GM21367 (cell line): ENCODE measurements at regions not wholly inside any gene's neighbourhood (a gene's known extent, or its start where the extent isn't known, plus 50 kb on each side); places are given as distances from the start of the nearest gene placed in this dataset.

Experiments
- ATAC-seq: cut with Tn5 transposase; IDR thresholded peaks from one replicate; pipeline ENCODE4 v1.9.1; 2021; ENCODE audit not compliant: unreplicated experiment

GRCh38 chr4:26067035-26067434, 153.0 kb downstream of the SMIM20 start:
- ATAC-seq: no peak

DNA sequence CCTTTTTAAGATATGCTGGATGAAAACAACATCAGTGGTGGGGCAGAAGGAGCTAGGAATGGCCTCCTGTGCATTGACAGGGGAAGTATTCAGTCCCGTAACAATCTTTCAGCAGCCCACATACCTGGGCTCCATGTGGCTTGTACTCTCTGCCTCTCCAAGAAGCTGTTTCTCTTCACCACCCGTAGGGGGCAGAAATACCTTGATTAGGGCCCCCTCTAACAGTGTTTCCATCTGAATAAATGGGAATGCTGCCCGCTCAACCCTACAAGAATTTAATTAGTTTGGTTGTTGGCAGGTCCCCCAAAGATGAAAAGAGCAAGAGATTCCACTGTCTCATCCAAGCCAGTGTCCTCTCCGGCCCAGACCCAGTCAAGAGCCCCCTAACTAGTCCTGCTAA, 155.2 kb downstream of the SMIM20 start:
- peak; percentile 65 for ATAC-seq

DNA sequence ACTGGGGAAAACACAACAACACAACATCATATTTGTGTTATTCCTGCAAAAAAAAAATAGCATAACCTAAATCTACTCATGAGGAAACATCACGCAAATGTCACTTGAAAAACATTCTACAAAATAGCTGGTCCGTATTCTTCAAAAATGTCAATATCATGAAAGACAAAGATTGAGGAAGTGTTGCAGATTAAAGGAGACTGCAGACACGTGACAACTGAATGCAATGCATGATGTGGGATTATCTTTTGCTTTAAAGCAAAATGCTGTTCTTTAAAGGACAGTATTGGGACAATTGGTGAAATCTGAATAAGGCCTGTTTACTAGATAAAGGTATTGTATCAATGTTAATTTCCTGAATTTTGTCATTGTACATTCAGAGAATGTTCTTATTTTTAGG, 157.7 kb downstream of the SMIM20 start:
- no peak for ATAC-seq

- no peak for ATAC-seq
Measured at GRCh38 chr4:26073886-26074560, 160.0 kb downstream of the SMIM20 start.

DNA sequence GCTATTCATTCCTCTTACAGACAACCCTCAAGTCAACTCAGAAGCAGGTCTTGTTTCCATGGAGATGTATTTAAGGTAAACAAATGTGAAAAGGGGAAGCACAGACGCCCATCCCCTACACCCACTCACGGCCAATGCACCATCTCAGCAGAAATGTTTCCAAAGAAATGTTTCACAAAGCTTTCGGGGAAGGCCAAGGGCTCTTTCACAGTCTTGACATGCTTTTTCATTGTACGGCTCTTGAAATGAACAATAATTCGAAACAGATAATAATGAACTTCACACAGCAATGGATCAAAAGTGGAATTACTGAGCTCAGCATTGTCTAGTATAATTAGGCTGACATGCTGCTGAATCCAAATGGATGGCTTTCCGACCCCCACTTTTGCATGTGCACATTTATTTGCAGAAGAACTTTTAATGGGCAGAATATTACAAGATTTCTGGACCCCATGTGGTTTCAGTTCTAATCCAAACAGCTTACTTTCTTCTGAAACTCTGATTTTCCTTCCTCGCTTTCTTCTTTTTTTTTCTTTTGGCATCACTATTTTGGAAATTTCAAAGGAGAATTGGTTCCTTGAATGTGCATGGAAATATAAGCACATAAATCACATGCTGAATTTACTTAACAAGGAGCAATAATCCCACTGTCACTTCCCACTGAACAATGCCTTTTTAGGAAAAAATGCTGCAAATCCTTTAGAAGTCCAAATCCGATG, 160.9 kb downstream of the SMIM20 start:
- ATAC-seq: peak; percentile 67

- peak; percentile 2 for ATAC-seq
Measured at GRCh38 chr4:26075583-26075982, 161.6 kb downstream of the SMIM20 start.

DNA sequence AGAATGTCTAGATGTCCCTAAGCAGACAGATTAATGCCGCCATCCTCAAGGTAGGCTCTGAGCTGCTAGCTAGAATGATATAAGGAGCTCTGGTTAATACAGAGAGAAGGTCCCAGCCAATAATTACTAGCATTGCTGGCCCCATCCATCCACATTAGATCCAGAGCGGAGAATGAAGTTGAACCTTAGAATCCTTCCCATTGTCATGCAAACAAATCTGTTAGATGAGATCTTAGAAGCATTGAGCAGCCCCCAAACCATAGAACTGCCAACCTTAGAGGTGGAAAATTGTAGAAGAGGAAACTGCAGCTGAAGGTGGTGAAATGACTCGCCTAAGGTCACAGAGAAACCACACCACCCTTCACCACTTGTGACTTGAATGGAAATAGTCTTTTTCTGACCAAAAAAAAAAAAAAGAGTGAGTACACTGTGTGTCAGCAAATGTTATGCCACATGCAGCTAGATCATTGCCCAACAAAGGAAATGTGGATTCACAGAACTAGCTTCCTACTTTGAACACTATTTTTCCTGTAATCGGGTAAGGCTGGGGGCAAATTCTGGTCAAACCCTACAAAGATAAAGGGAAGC, 162.1 kb downstream of the SMIM20 start:
- peak; percentile 69 for ATAC-seq

GRCh38 chr4:26076896-26077295, 162.9 kb downstream of the SMIM20 start:
- no peak for ATAC-seq

DNA sequence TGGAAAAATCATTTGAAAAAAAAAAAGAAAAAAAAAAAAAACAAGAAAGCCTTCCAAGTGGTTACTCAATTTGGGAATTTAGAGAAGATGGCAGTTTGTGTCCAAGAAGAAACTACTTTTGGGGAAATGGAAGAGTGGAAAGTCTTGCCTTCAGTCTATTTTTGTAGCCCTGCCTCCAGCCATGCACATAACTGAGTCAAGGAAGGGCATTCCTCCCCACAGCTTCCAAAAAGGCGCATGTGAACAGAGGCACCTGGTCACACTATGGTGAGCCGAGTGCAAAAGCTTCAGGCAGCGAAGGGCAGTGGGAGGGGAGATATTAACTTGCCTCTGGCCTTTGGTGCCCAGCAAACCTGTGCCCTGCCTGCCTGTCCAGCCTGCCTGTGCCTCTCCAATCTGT, 163.7 kb downstream of the SMIM20 start:
- no peak for ATAC-seq

DNA sequence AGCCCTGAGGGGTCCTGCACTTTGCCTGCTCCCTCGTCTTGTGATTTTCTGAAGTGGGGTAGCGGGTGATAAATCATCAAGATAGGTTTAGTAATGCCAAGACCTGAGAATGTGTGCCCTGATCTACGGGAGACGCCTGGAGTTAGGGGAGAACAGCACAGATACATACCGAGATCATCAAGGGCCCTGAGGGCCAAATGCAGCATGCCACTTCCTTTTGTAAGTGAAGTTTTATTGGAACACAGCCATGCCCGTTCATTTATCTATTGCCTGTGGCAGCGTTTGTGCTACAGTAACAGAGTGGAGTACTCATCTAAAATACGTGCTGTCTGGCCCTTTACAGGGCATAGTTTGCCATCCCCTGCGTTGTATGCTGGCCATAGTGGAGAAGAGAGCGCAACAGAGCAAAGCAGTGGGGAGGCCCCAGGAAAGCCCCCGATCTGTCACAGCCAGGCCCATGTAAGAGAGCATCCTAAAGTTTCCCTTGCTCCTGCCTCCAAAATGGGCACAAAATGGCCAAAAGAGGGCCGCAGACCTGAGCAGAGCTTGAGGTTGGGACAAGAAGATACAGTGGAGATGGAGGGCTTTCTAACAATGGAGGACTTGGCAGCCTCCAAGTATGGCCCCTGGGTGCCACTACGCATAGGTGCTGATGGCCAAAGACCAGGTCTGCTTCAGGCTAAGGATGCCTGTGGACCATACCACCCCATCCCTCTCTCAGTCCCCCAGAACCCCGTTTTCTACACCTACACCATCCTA, 167.0 kb downstream of the SMIM20 start:
- ATAC-seq: no peak

DNA sequence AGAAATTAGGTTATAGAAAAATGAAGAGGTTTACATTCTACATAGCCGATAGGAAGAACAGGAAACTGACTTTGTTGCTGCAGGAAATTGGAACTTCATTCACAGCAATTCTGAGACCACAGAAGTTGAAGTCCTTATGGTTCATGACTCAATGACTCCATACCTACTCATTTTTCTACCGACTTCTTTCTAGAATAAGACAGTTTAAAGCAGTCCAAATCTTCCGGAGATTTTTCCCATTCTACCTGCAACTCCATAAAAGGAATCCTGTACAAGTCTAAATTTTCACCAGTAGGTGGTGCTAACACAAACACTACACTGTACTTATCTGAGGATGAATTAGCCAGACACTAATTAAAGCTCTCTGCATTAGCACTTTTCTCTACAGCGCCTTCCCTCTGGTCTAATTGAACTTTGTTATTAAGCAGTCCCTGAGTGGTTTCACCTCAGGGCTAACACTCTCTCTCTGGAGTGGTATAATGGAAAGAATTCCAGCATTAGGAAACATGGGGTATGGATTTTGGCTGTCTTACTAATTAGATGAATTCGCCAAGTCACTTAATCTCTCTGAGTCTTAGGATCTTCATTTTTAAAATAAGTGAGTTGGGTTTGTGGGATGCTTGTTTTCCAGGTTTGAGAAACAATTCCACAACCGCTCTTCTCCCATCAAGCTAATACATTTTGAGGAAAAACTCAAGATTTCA, 167.9 kb downstream of the SMIM20 start:
- ATAC-seq: no peak

DNA sequence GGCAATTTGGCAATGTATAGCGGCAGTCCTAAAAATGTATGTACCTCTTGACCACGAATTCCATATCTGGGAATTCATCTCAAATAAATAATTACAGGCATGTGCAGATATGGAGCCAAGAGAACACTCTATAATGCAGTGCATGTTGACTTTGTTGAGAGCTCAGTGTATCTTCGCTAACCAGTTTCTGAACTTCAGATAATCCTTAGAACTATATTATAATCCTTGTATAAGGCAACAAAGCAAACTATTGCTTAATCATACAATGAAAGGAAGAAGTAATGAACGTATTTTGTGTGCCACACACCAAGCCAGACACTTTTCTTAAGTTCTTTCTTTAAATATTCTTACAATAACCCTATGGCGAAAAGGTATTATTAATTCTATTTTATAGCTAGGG, 168.5 kb downstream of the SMIM20 start:
- ATAC-seq: no peak

DNA sequence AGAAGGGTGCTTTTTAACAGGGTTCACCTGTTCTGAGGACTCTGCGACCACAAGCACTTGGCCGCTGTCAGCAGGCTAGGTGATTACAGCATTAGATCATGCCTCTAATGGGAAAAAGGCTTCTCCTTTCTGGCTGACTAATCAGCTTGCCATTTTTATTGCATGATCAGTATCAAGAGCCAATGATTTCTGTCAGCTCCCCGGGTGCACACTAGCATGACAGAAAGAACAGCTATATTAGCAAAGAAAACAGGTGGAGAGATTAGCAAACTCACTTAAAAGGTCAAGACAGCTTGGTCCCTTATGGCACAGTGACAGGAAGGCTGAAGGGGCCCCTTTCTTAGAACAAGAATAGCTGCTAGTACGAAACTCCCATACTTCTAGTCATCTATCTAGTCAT, 170.0 kb downstream of the SMIM20 start:
- peak; percentile 42 for ATAC-seq

- ATAC-seq: no peak
Measured at GRCh38 chr4:26084414-26084813, 170.4 kb downstream of the SMIM20 start.

DNA sequence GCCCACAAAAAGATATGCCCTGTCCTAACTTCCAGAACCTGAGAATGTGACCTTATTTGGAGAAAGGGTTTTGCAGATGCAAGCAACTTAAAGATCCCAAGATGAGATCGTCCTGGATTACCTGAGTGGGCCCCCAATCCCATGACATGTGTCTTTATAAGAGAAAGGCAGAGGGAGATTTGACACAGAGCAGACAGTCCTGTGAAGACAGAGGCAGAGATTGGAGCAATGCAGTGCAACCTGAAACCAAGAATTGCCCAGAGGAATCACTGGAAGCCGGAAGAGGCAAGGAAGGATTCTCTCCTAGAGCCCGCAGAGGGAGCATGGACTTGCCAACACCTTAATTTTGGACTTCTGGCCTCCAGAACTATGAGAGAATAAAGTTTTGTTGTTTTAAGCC, 171.5 kb downstream of the SMIM20 start:
- no peak for ATAC-seq

GRCh38 chr4:26086621-26087441, 172.8 kb downstream of the SMIM20 start:
- ATAC-seq: no peak

DNA sequence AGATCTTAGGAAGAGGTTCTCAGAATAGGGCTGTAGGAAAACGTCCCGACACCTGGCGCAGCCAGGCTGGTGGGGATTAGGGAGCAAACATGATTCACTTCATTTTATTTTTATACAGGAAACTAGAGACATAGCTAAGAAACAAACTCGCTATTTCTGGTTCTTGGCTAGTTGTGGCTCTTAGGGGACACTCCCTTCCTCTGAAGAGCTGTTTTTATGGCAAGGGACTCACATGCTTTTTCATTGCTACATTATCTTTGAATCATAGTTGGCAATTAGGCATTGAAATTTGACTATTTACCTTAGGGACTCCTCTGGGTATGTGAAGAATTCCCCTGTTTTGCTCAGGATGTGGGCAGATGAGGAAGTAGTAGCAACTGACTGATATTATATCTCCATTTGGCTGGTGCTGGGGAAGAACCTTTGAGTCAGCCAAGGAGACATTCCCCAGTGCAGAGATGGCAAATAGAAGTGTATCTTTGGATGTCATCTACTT, 174.5 kb downstream of the SMIM20 start:
- peak; percentile 69 for ATAC-seq

GRCh38 chr4:26093551-26093950, 179.5 kb downstream of the SMIM20 start:
- no peak for ATAC-seq

DNA sequence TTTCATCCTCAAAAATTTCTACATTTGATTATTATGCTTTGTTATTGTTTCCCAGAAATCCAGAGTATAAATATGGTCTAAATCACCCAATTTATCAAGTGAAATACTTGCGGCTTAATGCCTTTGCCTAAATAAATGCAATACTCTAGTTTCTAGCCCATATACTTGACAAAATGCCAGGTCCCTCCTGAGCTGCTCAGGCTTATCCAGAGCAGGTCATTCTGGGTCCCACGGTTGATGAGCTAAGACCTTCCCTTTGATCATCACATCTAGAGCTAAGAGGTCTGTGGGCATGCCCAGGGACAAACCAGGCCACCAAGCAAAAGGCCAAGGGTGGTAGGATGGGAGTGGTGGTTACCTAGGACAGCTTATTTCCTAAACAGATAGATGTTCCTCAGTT, 180.1 kb downstream of the SMIM20 start:
- ATAC-seq: no peak

- no peak for ATAC-seq
Measured at GRCh38 chr4:26094911-26095310, 180.9 kb downstream of the SMIM20 start.
